ENCODE measurements at regions not wholly inside any gene's neighbourhood (a gene's known extent, or its start where the extent isn't known, plus 50 kb on each side); places are given as distances from the start of the nearest gene placed in this dataset.

DNA sequence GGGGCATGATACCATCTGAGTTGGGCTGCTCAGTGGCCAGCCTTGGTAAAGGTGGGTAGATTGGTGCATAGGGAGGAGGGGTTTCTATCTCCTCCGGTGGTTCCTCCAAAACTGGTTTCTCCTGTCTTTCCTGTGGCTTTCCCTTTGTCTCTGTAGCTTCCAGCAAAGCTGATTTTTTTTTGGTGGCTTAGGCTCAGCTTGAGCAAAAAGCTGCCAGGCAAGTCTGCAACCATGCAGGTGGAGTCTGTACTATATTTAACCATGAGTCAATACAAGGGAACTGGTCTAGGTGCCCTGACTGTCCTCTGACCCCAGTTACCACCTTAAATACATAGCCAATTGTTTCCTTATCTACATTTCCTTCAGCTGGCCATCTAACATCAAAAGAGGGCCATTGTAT lies 64.0 kb upstream of the ZNF681 start:
- Histone ChIP-seq H3K79me1 (ENCODE audit: insufficient read depth, low read depth, low read length, poor library complexity, severe bottlenecking) (peaks cover 3% of the 10 kb centered on the region), H3K79me2 (ENCODE audit: insufficient read depth, low read length) (0 out of 2 replicates have a peak, but pooled peaks cover 3% of the 10 kb centered on the region), H4K8ac (replicated peaks; ENCODE audit: insufficient read length, low read depth, low read length) (no peak overlapping the region), H2BK5ac (ENCODE audit: insufficient read length, low read length) (no peak overlapping the region), H2AFZ (ENCODE audit: low read length) (no peak overlapping the region), H2BK20ac (ENCODE audit: low read depth, low read length, poor library complexity, severe bottlenecking) (no peak overlapping the region), H3K23me2 (ENCODE audit: insufficient read length, low read depth, low read length, poor library complexity, severe bottlenecking) (no peaks in the 10 kb centered on the region), H4K91ac (ENCODE audit: insufficient read length, low read depth, low read length) (no peak overlapping the region), H2AK5ac (ENCODE audit: insufficient read length, low read length) (no peak overlapping the region), H3K18ac (ENCODE audit: insufficient read length, low read depth, low read length) (no peak overlapping the region), H3K4me1 (ENCODE audit: insufficient read depth, low read length) (no peaks in the 10 kb centered on the region), H3K4ac (ENCODE audit: low read depth, low read length) (no peak overlapping the region), H3K14ac (ENCODE audit: insufficient read depth, low read length) (no peak overlapping the region), H3K9me3 (ENCODE audit: control insufficient read depth, low read depth, low read length) (peaks cover 37% of the 10 kb centered on the region), H3K23ac (ENCODE audit: insufficient read length, low read depth, low read length) (no peak overlapping the region), H3T11ph (ENCODE audit: low read length) (no peak overlapping the region), H2BK12ac (ENCODE audit: insufficient read length, low read depth, low read length) (no peak overlapping the region), H4K5ac (ENCODE audit: insufficient read length, low read depth, low read length) (no peak overlapping the region), H3K56ac (ENCODE audit: insufficient read length, low read depth, low read length) (no peak overlapping the region), H2BK15ac (ENCODE audit: low read depth, low read length) (no peak overlapping the region), H3K9ac (ENCODE audit: extremely low read depth, insufficient read length, low read length) (no peak overlapping the region), H2BK120ac (ENCODE audit: low read depth, low read length, poor library complexity, severe bottlenecking) (no peak overlapping the region), H3K4me2 (ENCODE audit: insufficient read depth, insufficient read length, low read length) (no peak overlapping the region), H3K27ac (ENCODE audit: insufficient read length, low read depth, low read length) (no peak overlapping the region), H3K27me3 (ENCODE audit: insufficient read depth, low read length) (no peaks in the 10 kb centered on the region), H4K20me1 (ENCODE audit: control insufficient read depth, insufficient read depth, insufficient read length) (no peaks in the 10 kb centered on the region)
- Mint-ChIP-seq H3K27me3 (ENCODE audit: low read depth) (no peaks in the 10 kb centered on the region; the same call in 1 of the 2 replicates), H3K27ac (peak overlapping the region in 1 of 3 experiments; percentile 62; a peak in 1 of 7 replicates), H3K36me3 (ENCODE audit: insufficient read depth in 1 of 3, low read depth in 3 of 3) (peaks cover 73 to 77% (median 75%) of the 10 kb centered on the region in 3 experiments), H3K9me3 (peaks cover 69 to 86% of the 10 kb centered on the region in 2 experiments), H3K4me3 (no peak overlapping the region), H3K4me1 (peaks cover 0 to 3% of the 10 kb centered on the region in 2 experiments; a peak in 3 of 4 replicates)
- DNase-seq: no peak
- no CpG with 5 or more reads among the region's 1 CpG for WGBS (ENCODE audit: extremely low coverage, insufficient read length, low lambda C conversion rate)
- TF ChIP-seq, protein P1, sequence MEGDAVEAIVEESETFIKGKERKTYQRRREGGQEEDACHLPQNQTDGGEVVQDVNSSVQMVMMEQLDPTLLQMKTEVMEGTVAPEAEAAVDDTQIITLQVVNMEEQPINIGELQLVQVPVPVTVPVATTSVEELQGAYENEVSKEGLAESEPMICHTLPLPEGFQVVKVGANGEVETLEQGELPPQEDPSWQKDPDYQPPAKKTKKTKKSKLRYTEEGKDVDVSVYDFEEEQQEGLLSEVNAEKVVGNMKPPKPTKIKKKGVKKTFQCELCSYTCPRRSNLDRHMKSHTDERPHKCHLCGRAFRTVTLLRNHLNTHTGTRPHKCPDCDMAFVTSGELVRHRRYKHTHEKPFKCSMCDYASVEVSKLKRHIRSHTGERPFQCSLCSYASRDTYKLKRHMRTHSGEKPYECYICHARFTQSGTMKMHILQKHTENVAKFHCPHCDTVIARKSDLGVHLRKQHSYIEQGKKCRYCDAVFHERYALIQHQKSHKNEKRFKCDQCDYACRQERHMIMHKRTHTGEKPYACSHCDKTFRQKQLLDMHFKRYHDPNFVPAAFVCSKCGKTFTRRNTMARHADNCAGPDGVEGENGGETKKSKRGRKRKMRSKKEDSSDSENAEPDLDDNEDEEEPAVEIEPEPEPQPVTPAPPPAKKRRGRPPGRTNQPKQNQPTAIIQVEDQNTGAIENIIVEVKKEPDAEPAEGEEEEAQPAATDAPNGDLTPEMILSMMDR (conservative IDR thresholded peaks at IDR 0.05): no peak

Data from H9 (cell line).